ENCODE measurements at regions not wholly inside any gene's neighbourhood (a gene's known extent, or its start where the extent isn't known, plus 50 kb on each side); places are given as distances from the start of the nearest gene placed in this dataset.

- no peaks in the 10 kb centered on the region for H3F3A ChIP-seq (replicated peaks; ENCODE audit: low read depth)
- no peaks in the 10 kb centered on the region for H3K4me1 Mint-ChIP-seq
- no peak for DNase-seq (ENCODE audit: low spot score)
- no peak overlapping the region for H3K27ac Mint-ChIP-seq
- no peak overlapping the region for H3K27ac ChIP-seq (ENCODE audit: low read depth)
- no peaks in the 10 kb centered on the region for H3K36me3 ChIP-seq (ENCODE audit: insufficient read depth)
- H3K4me3 ChIP-seq, result no peak overlapping the region
- no peaks in the 10 kb centered on the region for H3K79me2 ChIP-seq (replicated peaks; ENCODE audit: insufficient read depth)
- no peaks in the 10 kb centered on the region for H3K4me1 ChIP-seq (ENCODE audit: insufficient read depth)
- ATAC-seq, result no peak
- no peak overlapping the region for H3K4me3 Mint-ChIP-seq
- H3K36me3 Mint-ChIP-seq (ENCODE audit: low read depth), result no peaks in the 10 kb centered on the region
- H3K9me2 ChIP-seq (ENCODE audit: insufficient read depth), result no peaks in the 10 kb centered on the region
- H3K4me2 ChIP-seq, result no peak overlapping the region
- no peaks in the 10 kb centered on the region for H3K27me3 ChIP-seq (ENCODE audit: insufficient read depth)
- H3K27me3 Mint-ChIP-seq (ENCODE audit: insufficient read depth, low read depth, poor library complexity), result peaks cover 5% of the 10 kb centered on the region
- TF ChIP-seq POLR2AphosphoS5 (IDR thresholded peaks at IDR 0.05; ENCODE audit: low read depth) (no peak), ZNF114 (CRISPR knock-in tag; IDR thresholded peaks at IDR 0.05) (no peak), ZNF331 (CRISPR knock-in tag; IDR thresholded peaks at IDR 0.05; ENCODE audit: low read depth) (no peak), EZH2 (IDR thresholded peaks at IDR 0.05; ENCODE audit: low read depth, unreplicated experiment) (no peak), ETS1 (IDR thresholded peaks at IDR 0.05) (no peak), CTCF (conservative IDR thresholded peaks at IDR 0.05; ENCODE audit: low read depth in 2 of 2) (no peak), ZNF462 (CRISPR knock-in tag; IDR thresholded peaks at IDR 0.05) (no peak), CREB1 (CRISPR knock-in tag; IDR thresholded peaks at IDR 0.05; ENCODE audit: low read depth) (no peak), EZH2phosphoT487 (IDR thresholded peaks at IDR 0.05; ENCODE audit: unreplicated experiment) (no peak), STAT1 (IDR thresholded peaks at IDR 0.05; ENCODE audit: unreplicated experiment) (no peak), JUNB (IDR thresholded peaks at IDR 0.05; ENCODE audit: unreplicated experiment) (no peak), NANOG (IDR thresholded peaks at IDR 0.05; ENCODE audit: borderline replicate concordance) (no peak)
- no peaks in the 10 kb centered on the region for H4K20me1 ChIP-seq (replicated peaks; ENCODE audit: insufficient read depth)
- H2AFZ ChIP-seq, result no peak overlapping the region
- no peaks in the 10 kb centered on the region for H3K9me3 Mint-ChIP-seq
Measured at GRCh38 chr6:126945812-126946360, 172.6 kb upstream of the RSPO3 start.
